ENCODE measurements at regions not wholly inside any gene's neighbourhood (a gene's known extent, or its start where the extent isn't known, plus 50 kb on each side); places are given as distances from the start of the nearest gene placed in this dataset.

DNA sequence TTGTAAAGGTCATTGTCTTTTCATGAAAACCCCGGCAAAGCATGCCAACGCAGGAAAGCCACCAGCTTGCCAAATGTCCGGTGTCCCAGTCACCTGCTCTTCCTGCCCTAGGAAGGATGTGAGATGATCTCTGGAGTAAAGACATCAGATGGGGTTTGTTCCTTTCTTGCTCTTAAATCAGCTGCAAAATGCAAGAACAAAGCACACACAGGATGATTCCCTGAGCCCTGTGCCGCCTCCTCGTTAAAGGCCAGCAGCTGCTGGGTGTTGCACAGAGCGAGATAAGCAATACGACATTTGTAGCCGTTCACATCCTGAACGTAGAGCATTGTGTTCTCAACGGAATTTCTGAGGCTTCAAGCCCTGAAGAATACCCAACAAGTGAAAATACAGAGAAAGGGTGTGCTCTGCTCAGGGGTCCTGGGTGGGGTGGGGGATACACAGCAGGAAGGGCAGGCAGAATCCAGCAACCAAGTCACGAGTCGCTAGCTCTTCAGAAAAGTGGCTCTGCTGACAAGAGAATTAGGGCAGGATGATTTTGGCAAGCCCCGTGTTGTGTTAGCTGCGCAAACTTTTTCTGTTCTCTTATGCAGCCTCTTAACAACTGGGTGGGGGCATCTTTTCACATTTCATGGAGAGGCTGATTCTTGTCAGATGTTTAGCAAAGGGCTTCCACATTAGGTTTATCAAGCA is 229.2 kb upstream of the MAP3K1 start:
- no peak for DNase-seq

DNA sequence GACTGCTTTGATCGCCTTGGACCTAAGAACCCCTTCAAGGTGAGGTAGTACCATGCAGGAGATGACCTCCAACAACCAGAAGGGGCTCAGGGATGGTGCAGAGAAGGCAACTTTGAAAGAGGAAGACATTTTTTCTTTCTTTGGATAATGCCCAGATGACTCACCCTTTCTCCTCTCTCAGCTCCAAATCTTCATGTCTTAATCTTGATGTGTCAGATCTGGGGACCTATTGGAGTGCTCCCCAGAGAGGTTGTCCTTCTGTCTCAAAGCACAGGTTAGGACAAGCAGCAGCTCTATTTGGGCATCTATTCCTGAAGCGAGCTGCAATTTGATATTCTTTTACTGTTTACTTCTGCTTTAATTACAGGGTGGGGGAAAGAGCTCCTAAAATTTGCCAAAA is 229.9 kb upstream of the MAP3K1 start:
- DNase-seq, result no peak

GRCh38 chr5:56581426-56581825 is 233.9 kb upstream of the MAP3K1 start:
- no peak for DNase-seq

DNA sequence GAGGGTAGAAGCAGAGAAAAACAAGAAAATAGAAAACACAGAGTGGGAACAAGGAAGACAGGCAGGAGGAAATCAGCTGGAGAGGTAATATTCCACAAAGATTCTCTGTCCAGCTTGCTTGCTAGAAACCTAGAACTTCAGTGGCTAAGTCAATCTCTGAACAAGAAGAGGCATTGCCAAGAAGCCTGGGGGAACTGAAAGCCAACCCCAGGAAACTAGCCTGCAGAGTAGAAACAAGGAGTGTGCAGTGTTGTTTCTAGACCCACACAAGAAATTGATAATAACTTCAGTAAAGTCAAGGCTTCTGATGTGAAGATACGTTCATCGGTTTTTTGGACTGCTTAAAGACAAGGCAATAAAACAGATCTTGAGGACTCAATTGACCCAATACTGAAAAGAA is 234.5 kb upstream of the MAP3K1 start:
- DNase-seq, result no peak

- no peak for DNase-seq
Measured at GRCh38 chr5:56575821-56576220, 239.5 kb upstream of the MAP3K1 start.

GRCh38 chr5:56574778-56575177 is 240.6 kb upstream of the MAP3K1 start:
- DNase-seq, result no peak

DNA sequence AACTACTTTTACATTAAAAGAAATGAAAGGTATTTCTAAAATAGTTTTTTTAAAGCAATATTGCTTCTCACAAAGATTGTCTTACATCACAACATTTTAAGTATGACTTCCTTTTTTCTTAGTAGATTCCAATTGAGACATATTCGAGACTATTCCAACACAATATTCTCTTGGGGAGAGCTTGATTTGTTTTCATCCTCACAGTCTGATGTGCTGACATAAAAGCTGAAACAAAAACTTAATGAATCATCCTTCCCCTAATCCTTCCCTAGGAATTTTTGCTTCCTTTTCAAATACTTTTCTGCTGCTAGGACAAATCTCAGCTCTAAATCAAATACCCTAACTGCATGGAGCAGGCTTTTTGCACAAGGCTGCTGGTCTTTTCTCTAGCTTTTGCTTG is 245.8 kb upstream of the MAP3K1 start:
- DNase-seq, result no peak

GRCh38 chr5:56569076-56569475 is 246.3 kb upstream of the MAP3K1 start:
- no peak for DNase-seq

GRCh38 chr5:56567278-56567677 is 248.1 kb upstream of the MAP3K1 start:
- DNase-seq, result no peak

DNA sequence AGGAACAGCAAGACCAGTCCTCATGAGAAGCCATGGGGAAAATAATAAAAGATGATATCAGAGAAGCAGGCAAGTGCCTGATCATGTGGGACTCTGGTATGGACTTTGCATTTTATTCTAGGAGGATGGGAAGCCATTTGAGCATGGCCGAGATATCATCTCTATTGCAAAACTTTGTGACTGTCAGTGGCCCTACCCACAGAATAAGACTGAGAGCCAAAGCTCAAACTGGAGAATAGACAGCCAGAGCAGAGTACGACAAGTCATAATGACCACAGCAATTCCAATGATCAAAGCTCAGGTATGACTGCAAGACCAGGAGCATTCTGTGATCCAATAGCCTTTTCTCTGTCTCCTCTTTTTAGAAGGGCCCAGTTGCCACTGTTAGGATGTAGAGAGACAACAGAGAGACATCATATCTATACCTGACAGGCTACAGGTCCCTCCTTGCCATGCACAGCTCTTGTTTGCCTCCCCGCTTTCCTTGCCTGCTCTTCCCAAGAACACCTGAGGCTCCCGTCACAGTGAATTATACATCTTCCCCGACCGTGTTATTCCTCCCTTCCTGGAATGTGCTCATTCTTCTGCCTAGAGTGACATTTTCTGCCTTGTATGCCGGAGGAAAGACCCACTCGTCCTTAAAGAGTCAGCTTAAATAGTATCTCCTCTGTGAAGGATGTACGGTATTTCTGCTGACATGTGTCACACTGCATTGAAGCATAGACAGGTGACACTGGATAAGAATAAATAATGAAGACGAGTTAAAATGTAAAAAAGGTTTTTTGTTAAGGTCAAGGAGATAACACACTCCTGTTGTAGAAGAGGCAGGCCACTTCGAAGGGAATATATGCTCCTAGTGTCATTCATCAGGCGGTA is 248.7 kb upstream of the MAP3K1 start:
- DNase-seq, result no peak

- no peak for DNase-seq
Measured at GRCh38 chr5:56565644-56566043, 249.7 kb upstream of the MAP3K1 start.

GRCh38 chr5:56565283-56565615 is 250.1 kb upstream of the MAP3K1 start:
- DNase-seq, result no peak

DNA sequence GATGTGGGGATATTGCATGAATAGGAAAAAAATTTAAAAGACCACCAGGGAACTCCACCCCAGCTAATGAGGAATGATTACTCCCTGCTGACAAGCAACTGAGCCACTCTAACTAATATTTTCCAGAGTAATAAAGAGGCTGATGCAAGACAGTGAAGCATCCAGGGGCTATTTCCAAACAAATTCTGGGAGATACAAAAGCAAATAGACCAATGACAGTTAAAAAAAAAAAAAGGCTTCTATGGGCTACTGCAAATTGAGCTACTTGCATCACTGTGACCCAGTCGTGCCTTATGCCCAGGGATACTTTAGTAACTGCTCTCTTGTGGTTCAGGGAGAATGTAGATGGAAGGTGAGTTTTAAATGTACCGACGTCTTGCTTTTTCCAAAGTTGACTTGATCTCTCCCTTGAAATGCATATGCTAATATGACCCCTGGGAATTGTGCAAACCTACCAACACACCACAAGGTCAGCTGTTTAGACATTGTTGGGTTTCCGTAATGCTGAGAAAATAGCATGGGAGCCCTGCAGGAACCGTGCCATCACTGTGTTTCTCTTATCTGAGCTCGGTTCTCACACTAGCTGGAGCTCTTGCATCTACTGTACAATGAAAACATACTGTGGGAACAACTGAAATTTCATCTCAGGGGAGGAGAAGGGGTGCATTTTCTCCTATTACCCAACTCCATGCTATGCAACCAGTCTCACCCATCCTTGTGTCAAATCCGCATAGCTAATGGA is 250.6 kb upstream of the MAP3K1 start:
- DNase-seq, result no peak

DNA sequence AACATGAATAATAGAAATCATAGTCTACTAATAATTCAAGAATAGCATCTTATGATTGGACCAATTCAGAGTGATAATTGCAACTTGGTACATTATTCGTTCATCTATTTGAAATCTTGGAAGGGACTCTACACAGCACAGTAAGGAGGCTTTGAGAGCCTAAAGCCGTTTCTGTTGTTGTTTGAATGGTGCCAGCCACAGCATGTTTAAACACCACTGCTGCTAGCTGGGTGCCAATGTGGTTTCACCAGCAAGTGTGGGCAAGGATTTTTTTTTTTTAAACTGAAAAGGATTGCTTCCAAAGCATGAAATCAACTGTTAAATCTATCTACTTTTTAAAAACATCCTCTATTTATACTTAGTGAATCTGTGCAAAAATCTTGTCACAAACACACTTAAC is 253.9 kb upstream of the MAP3K1 start:
- no peak for DNase-seq

DNA sequence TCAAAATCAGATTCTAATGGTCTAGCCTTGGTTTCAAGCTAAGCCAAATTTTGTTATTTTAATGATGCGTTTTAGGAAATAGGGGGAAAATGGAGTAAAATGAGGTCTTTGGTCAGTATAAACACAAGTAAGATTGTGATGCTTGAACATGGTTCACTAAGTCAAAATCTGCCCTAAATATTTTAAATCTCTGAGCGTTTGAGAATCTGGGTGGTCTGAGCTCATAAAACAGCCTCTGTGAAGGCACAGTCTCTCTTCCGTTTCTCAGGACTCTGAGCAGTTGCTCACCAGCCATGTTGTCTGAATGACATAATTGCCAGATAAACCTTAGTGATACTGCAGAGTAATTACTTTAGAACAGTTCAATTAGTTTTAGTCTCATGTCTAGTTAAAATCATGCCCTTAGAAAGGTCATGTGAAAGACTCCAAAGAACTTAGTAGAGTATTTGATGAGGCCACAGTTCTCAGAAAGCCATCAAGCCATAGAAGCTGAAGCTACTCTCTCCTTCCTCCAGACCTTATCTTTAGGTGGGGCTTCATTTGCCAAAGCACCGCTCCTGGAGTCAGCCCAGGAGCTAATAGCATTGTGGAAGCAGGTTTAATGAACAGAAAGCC is 257.1 kb upstream of the MAP3K1 start:
- DNase-seq, result no peak

DNA sequence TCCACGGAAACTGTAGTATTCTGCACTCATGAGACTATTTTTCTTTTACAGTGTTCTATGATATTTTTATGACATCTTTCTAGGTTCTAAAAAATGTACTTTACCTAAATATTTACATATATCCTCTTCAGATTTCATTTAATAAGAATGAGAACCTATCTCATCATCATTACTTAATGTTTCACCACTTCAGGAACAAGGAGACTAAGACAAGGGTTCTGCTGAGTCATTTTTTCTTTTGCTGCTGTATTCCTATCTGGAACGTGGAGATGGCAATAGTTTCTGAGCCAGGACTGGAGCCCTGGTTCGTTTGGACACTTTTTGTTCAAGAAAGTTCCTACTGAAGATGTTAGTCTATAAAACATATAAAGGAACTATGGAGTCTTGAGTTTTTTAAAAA is 258.2 kb upstream of the MAP3K1 start:
- DNase-seq, result no peak

DNA sequence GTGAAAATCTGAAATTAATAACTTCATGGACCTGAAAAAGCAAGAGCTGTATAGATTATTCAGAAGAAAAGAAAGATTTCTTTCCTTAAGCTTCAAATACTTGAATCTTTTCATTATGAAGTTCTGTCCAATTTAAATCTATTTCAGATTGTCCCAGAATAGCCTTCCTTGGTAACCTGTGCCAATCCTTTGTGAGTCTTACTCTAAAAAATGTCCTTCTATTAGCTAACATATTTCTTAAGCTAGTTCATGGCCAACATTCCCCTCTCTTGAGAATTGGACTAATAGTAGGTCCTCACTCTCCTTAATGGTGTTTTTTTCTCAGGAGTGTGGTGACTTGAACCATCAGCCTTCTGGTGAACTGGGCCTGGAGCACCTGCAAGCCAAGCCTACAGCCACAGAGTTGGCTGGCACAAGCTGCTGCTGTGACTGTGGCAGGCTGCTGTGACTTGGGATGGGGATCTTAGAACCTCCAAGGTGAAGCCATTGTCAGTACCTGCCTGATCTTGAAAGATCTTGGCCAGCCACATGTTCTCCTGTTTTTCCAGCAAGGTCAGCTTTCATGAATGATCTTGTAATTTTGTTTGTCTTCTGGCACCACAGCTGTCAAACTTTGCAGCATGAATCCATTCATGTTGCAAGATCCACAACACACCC is 262.6 kb upstream of the MAP3K1 start:
- DNase-seq, result no peak

- no peak for DNase-seq
Measured at GRCh38 chr5:56550227-56550626, 265.1 kb upstream of the MAP3K1 start.

- DNase-seq, result no peak
Measured at GRCh38 chr5:56549096-56549886, 266.1 kb upstream of the MAP3K1 start.

DNA sequence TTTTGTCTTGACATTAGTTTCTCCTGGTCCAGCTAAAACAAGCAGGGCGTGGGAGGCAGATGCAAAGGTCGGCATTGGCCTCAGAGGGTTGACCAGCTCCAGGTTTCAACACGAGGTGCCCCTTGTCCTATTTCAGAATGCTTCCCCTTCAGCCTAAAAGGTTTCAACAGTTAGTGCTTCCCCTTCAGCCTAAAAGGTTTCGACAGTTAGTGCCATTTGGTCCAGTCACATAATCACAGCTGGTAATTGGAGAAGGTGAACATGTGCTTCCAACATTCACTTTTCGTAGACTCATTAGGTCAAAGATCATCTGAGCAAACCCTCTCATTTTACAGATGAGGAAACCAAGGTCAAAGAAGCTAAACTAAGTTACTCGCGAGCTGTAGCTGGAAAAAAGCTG is 270.3 kb upstream of the MAP3K1 start:
- no peak for DNase-seq

GRCh38 chr5:56543441-56544388 is 271.6 kb upstream of the MAP3K1 start:
- no peak for DNase-seq
